Upper lobe of left lung (tissue), 6 donors: ENCODE measurements at regions not wholly inside any gene's neighbourhood (a gene's known extent, or its start where the extent isn't known, plus 50 kb on each side); places are given as distances from the start of the nearest gene placed in this dataset.
A peak's percentile ranks its signal among the peaks of the same experiment; 100 is the strongest.

Experiments
- ATAC-seq, 2 donors: fragments of 200-7000 bp; cut with Tn5 transposase; one replicate each; pipeline ENCODE4 v1.9.1; 2022; ENCODE audit warnings: mild to moderate bottlenecking in 2 of 2, moderate library complexity in 2 of 2; ENCODE audit not compliant: low FRiP score in 2 of 2
- DNase-seq, 2 donors: peaks; one replicate each; pipeline ENCODE4 v3.0.0-alpha.2; 2019 to 2020
- H3K27ac ChIP-seq, 4 donors: fragments of 200-600 bp; sonication (generic); one replicate each; pipeline ENCODE4 v1.5.1; 2016 to 2019
- H3K27me3 ChIP-seq, 4 donors: fragments of 200-600 bp; sonication (generic); one replicate each; pipeline ENCODE4 v1.5.1; 2017 to 2019
- H3K36me3 ChIP-seq, 4 donors: fragments of 200-600 bp; sonication (generic); one replicate each; pipeline ENCODE4 v1.5.1; 2016 to 2019
- H3K4me1 ChIP-seq, 4 donors: fragments of 200-600 bp; sonication (generic); one replicate each; pipeline ENCODE4 v1.5.1; 2018 to 2019
- H3K4me3 ChIP-seq, 4 donors: fragments of 200-600 bp; sonication (generic); one replicate each; pipeline ENCODE4 v1.5.1; 2017 to 2019; ENCODE audit warnings: mild to moderate bottlenecking in 2 of 4, moderate library complexity in 1 of 4
- H3K9me3 ChIP-seq, 4 donors: fragments of 200-600 bp; sonication (generic); one replicate each; pipeline ENCODE4 v1.5.1; 2018 to 2019
- CTCF ChIP-seq, 6 experiments: fragments of 450-650 bp in 4 of 6; fragments of 200-600 bp in 2 of 6; sonication (generic) in 2 of 6; IDR thresholded peaks; one replicate each; pipeline ENCODE4 v1.5.1; 2016 to 2019; ENCODE audit warnings: antibody characterized with exemption in 6 of 6
- EP300 ChIP-seq, 4 donors: sonication (generic); formaldehyde crosslinking; IDR thresholded peaks; one replicate each; pipeline ENCODE4 v1.5.1; 2017; ENCODE audit warnings: antibody characterized with exemption in 4 of 4, control low read depth in 2 of 4
- POLR2A ChIP-seq, 4 donors: fragments of 450-650 bp; IDR thresholded peaks; one replicate each; pipeline ENCODE4 v1.5.1; 2016 to 2017; ENCODE audit warnings: antibody characterized with exemption in 4 of 4, mild to moderate bottlenecking in 2 of 4
- POLR2AphosphoS5 ChIP-seq, 2 donors: sonication (generic); formaldehyde crosslinking; IDR thresholded peaks; one replicate each; pipeline ENCODE4 v1.5.1; 2017; ENCODE audit warnings: antibody characterized with exemption in 2 of 2
- WGBS, 2 donors: methylation state at CpG; one replicate each; pipeline ENCODE4 v1.1.5; 2017 to 2018; 5-methylcytosine and 5-hydroxymethylcytosine counted together
- donor health status: DM: no; HTN: no; CAD: no; lungs with moderate emphysema.
- donor health status: DM: no; HTN: yes; CAD: no; lungs with severe emphysema.

GRCh38 chr5:102031711-102032110 is 264.4 kb downstream of the SLCO4C1 start:
- no peaks in the 10 kb centered on the region for H3K36me3 ChIP-seq
- WGBS, 2 donors, result 86 to 89% methylated on average over 2 of the region's 2 CpGs
- no peak overlapping the region for H3K27ac ChIP-seq
- no peak for TF ChIP-seq POLR2AphosphoS5 (IDR thresholded peaks at IDR 0.05)
- TF ChIP-seq POLR2A (IDR thresholded peaks at IDR 0.05), result no peak
- TF ChIP-seq EP300 (IDR thresholded peaks at IDR 0.05), result no peak
- no peak for TF ChIP-seq CTCF (IDR thresholded peaks at IDR 0.05)
- H3K9me3 ChIP-seq, result no peaks in the 10 kb centered on the region
- DNase-seq (no peak), ATAC-seq (no peak)
- H3K4me3 ChIP-seq, result no peak overlapping the region
- H3K27me3 ChIP-seq, result no peaks in the 10 kb centered on the region
- H3K4me1 ChIP-seq, result no peaks in the 10 kb centered on the region

GRCh38 chr5:102018690-102019089 is 277.4 kb downstream of the SLCO4C1 start:
- no peaks in the 10 kb centered on the region for H3K4me1 ChIP-seq
- no peaks in the 10 kb centered on the region for H3K27me3 ChIP-seq
- peak in 1 of 2 donors; percentile 30 for DNase-seq
- H3K4me3 ChIP-seq, result no peak overlapping the region
- H3K27ac ChIP-seq, result no peak overlapping the region
- WGBS, 2 donors, result 80 to 89% methylated on average over 7 to 8 of the region's 8 CpGs
- ATAC-seq, result no peak
- H3K9me3 ChIP-seq, result no peaks in the 10 kb centered on the region
- no peaks in the 10 kb centered on the region for H3K36me3 ChIP-seq
- TF ChIP-seq EP300 (IDR thresholded peaks at IDR 0.05) (no peak), POLR2AphosphoS5 (IDR thresholded peaks at IDR 0.05) (no peak), CTCF (IDR thresholded peaks at IDR 0.05) (no peak), POLR2A (IDR thresholded peaks at IDR 0.05) (no peak)

GRCh38 chr5:102018279-102018678 is 277.8 kb downstream of the SLCO4C1 start:
- ATAC-seq, result no peak
- Histone ChIP-seq H3K27ac (no peak overlapping the region), H3K4me1 (no peaks in the 10 kb centered on the region), H3K27me3 (no peaks in the 10 kb centered on the region), H3K9me3 (no peaks in the 10 kb centered on the region), H3K36me3 (no peaks in the 10 kb centered on the region), H3K4me3 (no peak overlapping the region)
- DNase-seq, result peak in 1 of 2 donors; percentile 2
- 75 to 84% methylated on average over 6 to 7 of the region's 7 CpGs for WGBS, 2 donors
- no peak for TF ChIP-seq EP300 (IDR thresholded peaks at IDR 0.05)

- no peak for ATAC-seq
- H3K27ac ChIP-seq, result no peak overlapping the region
- WGBS, 2 donors, result 79 to 94% methylated on average over 1 of the region's 1 CpG
These were observed 281.7 kb downstream of the SLCO4C1 start for GRCh38 chr5:102014371-102014770.

GRCh38 chr5:102010644-102011043 is 285.4 kb downstream of the SLCO4C1 start:
- no peaks in the 10 kb centered on the region for H3K4me1 ChIP-seq
- no peak for ATAC-seq
- DNase-seq, result no peak

More at GRCh38 chr5:102014371-102014770, 281.7 kb downstream of the SLCO4C1 start:
- no peaks in the 10 kb centered on the region for H3K4me1 ChIP-seq
- H3K9me3 ChIP-seq, result no peaks in the 10 kb centered on the region
- TF ChIP-seq EP300 (IDR thresholded peaks at IDR 0.05), result no peak
- TF ChIP-seq POLR2AphosphoS5 (IDR thresholded peaks at IDR 0.05), result no peak
- no peak for TF ChIP-seq POLR2A (IDR thresholded peaks at IDR 0.05)
- TF ChIP-seq CTCF (IDR thresholded peaks at IDR 0.05), result no peak
- DNase-seq, result no peak
- no peak overlapping the region for H3K4me3 ChIP-seq
- no peaks in the 10 kb centered on the region for H3K27me3 ChIP-seq
- no peaks in the 10 kb centered on the region for H3K36me3 ChIP-seq

More at GRCh38 chr5:102010644-102011043, 285.4 kb downstream of the SLCO4C1 start:
- Histone ChIP-seq H3K36me3 (no peaks in the 10 kb centered on the region), H3K4me3 (no peak overlapping the region), H3K27me3 (no peaks in the 10 kb centered on the region), H3K27ac (no peak overlapping the region), H3K9me3 (no peaks in the 10 kb centered on the region)
- TF ChIP-seq POLR2AphosphoS5 (IDR thresholded peaks at IDR 0.05), result no peak
- no peak for TF ChIP-seq EP300 (IDR thresholded peaks at IDR 0.05)
- no peak for TF ChIP-seq CTCF (IDR thresholded peaks at IDR 0.05)
- TF ChIP-seq POLR2A (IDR thresholded peaks at IDR 0.05), result no peak
